RWPE2 (cell line): ENCODE measurements at regions not wholly inside any gene's neighbourhood (a gene's known extent, or its start where the extent isn't known, plus 50 kb on each side); places are given as distances from the start of the nearest gene placed in this dataset.

Experiments used
- ATAC-seq: fragments of 200-7000 bp; cut with Tn5 transposase; 3 replicates; pipeline ENCODE4 v1.9.1; 2021; ENCODE audit warnings: low read depth
- DNase-seq: peaks from one replicate; pipeline ENCODE4 v3.0.0-alpha.2; 2020; ENCODE audit warnings: low spot score
- H3K27ac ChIP-seq: fragments of 450-650 bp; 2 replicates; pipeline ENCODE4 v1.5.1; 2017; ENCODE audit warnings: mild to moderate bottlenecking; ENCODE audit not compliant: poor library complexity, severe bottlenecking
- H3K27me3 ChIP-seq: fragments of 250-450 bp; sonication (Bioruptor Pico); 2 replicates; pipeline ENCODE4 v1.5.1; 2021; ENCODE audit warnings: mild to moderate bottlenecking, moderate library complexity; ENCODE audit not compliant: insufficient read depth, poor library complexity, severe bottlenecking
- H3K36me3 ChIP-seq: fragments of 250-450 bp; sonication (Bioruptor Pico); 2 replicates; pipeline ENCODE4 v1.5.1; 2020; ENCODE audit warnings: low read depth, mild to moderate bottlenecking, moderate library complexity
- H3K4me1 ChIP-seq: fragments of 250-450 bp; sonication (Bioruptor Pico); 2 replicates; pipeline ENCODE4 v1.5.1; 2021; ENCODE audit warnings: mild to moderate bottlenecking, moderate library complexity; ENCODE audit not compliant: insufficient read depth, poor library complexity, severe bottlenecking
- H3K4me3 ChIP-seq: fragments of 250-450 bp; sonication (Bioruptor Pico); 2 replicates; pipeline ENCODE4 v1.5.1; 2021; ENCODE audit warnings: mild to moderate bottlenecking, moderate library complexity; ENCODE audit not compliant: severe bottlenecking
- H3K9me3 ChIP-seq: fragments of 250-450 bp; sonication (Bioruptor Pico); 2 replicates; pipeline ENCODE4 v1.5.1; 2021; ENCODE audit warnings: mild to moderate bottlenecking, moderate library complexity; ENCODE audit not compliant: severe bottlenecking
- TF ChIP-seq, protein P1 (sequence below): fragments of 450-650 bp; IDR thresholded peaks from one replicate; pipeline ENCODE4 v1.5.1; 2017; ENCODE audit warnings: mild to moderate bottlenecking, moderate library complexity; ENCODE audit not compliant: poor library complexity, severe bottlenecking

DNA sequence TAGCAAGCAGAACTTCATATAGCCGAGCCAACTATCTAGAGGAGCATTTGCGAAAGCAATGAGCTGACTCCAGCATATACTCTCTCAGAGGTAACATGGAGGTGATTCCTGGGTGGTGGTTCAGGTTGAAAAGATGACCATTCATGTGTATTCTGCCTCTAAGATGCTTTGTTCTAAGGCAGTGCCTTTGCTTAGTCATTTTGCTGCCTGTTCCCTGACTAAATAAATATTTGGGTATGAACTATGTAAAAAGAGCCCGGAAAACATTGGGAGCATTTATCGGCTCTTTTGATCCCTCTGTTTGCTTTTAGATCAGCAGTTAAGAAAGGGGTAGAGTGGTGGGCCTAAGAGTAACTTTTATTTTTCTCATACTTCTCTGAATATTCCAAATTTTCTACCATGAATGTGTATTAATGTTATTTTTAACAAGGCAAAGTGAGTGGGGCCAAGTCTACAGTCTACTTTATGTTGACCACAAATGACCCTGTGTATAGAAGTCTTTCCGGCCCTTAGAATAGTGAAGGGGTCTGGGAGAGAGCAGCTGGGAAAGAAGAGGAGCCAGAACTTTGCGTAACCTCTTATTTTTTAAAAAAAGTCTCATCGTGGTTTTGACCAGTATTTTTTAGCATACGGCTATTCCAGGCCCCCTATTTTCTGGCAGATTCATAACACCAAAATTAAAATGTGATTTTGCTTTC lies 206.5 kb upstream of the EYA4 start:
- Histone ChIP-seq H3K27ac (no peak overlapping the region), H3K4me3 (no peak overlapping the region), H3K9me3 (no peaks in the 10 kb centered on the region), H3K27me3 (no peaks in the 10 kb centered on the region), H3K4me1 (no peaks in the 10 kb centered on the region), H3K36me3 (no peaks in the 10 kb centered on the region)
- DNase-seq (no peak), ATAC-seq (no peak)
- TF ChIP-seq, protein P1, sequence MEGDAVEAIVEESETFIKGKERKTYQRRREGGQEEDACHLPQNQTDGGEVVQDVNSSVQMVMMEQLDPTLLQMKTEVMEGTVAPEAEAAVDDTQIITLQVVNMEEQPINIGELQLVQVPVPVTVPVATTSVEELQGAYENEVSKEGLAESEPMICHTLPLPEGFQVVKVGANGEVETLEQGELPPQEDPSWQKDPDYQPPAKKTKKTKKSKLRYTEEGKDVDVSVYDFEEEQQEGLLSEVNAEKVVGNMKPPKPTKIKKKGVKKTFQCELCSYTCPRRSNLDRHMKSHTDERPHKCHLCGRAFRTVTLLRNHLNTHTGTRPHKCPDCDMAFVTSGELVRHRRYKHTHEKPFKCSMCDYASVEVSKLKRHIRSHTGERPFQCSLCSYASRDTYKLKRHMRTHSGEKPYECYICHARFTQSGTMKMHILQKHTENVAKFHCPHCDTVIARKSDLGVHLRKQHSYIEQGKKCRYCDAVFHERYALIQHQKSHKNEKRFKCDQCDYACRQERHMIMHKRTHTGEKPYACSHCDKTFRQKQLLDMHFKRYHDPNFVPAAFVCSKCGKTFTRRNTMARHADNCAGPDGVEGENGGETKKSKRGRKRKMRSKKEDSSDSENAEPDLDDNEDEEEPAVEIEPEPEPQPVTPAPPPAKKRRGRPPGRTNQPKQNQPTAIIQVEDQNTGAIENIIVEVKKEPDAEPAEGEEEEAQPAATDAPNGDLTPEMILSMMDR = no peak

DNA sequence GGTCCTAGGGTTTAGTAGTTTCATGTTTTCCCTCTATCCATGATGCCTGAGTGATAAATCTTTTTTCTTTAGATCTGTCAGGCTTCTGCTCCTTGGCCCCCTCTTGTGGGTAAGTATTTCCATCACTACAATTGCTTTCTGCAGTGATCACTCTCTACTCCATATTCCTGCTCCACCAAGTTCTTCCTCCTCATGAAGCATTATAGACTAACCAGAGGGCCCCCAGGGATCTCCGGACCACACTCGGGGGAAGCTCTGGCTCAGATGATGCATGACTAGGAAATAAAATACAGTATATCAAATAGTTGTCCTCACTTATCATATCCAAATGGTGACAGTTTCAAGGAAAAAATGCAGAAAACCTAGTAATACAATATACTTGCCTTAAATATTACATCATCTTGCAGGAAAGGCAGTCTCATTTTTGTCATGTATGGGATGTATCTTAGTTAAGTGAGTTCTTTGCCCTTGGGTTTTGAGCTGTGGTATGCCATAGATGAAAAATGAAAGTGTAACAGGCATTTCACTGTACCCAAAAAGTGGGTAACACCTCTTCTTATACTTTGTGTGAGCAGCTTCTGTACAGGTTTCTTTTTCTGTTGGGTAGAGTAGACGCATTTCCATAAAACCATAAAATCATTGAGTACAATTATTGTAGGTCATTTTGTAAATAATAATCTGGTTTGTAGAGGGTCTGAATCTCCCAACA lies 200.9 kb upstream of the EYA4 start:
- TF ChIP-seq, protein P1 = peak; percentile 65
- 0 out of 3 replicates have a peak, but pooled peaks have one; percentile 29 for ATAC-seq

DNA sequence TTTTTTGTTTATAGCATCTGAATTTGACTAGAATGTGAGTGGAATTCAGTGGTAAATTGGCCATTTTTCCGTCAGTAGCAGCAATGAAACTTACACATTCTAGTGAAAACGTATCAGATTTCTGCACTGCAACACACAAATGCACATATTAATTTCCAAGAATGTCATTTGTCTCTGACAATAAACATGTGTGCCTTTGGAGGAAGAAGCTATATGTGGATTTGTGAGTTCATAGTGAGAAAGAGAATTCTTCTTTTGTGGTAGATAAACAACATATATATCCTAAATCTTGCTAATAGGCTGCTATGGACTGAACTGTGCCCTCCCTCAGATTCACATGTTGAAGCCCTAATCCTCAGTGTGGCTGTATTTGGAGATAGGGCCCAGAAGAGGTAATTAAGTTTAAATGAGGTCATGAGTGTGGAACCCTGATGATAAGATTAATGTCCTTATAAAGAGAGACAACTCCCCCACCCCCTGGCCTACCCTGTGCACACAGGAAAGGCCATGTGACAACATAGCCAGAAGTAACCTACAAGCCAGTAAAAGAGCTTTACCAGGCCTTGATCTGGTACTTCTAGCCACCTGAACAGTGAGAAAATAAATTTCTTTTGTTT lies 200.2 kb upstream of the EYA4 start:
- no peak overlapping the region for H3K27ac ChIP-seq
- TF ChIP-seq, protein P1 = no peak
- no peaks in the 10 kb centered on the region for H3K4me1 ChIP-seq
- H3K27me3 ChIP-seq = no peaks in the 10 kb centered on the region
- ATAC-seq (no peak), DNase-seq (no peak)
- no peaks in the 10 kb centered on the region for H3K9me3 ChIP-seq
- no peak overlapping the region for H3K4me3 ChIP-seq
- no peaks in the 10 kb centered on the region for H3K36me3 ChIP-seq

More for the DNA sequence above, 200.9 kb upstream of the EYA4 start:
- Histone ChIP-seq H3K27me3 (no peaks in the 10 kb centered on the region), H3K4me1 (no peaks in the 10 kb centered on the region), H3K36me3 (no peaks in the 10 kb centered on the region), H3K9me3 (no peaks in the 10 kb centered on the region), H3K4me3 (no peak overlapping the region), H3K27ac (no peak overlapping the region)
- DNase-seq = no peak

DNA sequence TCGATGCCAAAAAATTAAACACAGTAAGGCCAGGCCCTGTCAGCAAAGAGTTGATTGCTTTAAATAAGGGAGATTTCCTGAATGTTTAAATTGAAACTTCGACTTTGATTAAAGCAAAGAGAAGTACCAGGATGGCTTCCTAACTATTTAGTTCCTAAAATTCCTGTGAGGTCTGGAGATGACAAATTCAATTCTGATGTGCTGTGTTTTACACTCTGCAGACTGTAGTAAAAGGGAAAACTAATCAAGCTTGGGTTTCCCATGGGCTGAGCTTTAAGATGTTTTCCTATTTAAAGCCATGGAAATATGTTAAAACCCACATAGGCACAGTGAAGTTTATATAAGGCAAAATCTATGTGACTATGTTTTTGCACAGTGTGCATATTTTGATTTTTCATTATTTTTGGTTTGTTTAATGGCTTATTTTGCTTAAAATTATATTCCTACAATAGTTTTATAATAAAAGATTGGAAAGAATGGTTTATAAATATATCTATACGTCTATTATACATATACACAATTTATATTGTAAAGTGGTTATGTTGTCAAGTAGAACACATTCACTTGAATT lies 198.5 kb upstream of the EYA4 start:
- Histone ChIP-seq H3K9me3 (no peaks in the 10 kb centered on the region), H3K27ac (no peak overlapping the region), H3K4me1 (no peaks in the 10 kb centered on the region), H3K27me3 (no peaks in the 10 kb centered on the region), H3K36me3 (no peaks in the 10 kb centered on the region), H3K4me3 (no peak overlapping the region)
- TF ChIP-seq, protein P1 = no peak
- ATAC-seq = no peak
- no peak for DNase-seq
